GM18867 (cell line): ENCODE measurements at regions not wholly inside any gene's neighbourhood (a gene's known extent, or its start where the extent isn't known, plus 50 kb on each side); places are given as distances from the start of the nearest gene placed in this dataset.

Experiments used
- ATAC-seq: cut with Tn5 transposase; IDR thresholded peaks from one replicate; pipeline ENCODE4 v1.9.1; 2021; ENCODE audit warnings: mild to moderate bottlenecking, moderate library complexity; ENCODE audit not compliant: unreplicated experiment

DNA sequence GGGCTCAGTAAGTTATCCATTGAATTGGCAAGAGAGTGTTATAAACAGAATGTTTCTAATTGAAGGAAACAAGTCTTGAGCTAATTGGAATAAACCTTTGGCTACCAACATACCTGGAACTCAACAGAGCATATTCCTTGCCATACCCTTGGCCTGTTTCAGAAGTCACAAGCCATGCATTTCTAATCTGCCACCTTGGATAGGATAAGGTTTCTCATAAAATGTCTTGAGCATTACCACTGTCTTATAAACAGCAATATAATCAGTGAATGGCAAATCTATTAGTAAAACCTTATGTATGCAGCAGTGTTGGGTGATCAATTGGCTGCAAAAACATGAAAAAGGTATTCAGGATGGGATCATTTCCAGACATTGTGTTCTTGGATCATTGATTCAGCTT lies 765.2 kb upstream of the SEL1L start:
- no peak for ATAC-seq

DNA sequence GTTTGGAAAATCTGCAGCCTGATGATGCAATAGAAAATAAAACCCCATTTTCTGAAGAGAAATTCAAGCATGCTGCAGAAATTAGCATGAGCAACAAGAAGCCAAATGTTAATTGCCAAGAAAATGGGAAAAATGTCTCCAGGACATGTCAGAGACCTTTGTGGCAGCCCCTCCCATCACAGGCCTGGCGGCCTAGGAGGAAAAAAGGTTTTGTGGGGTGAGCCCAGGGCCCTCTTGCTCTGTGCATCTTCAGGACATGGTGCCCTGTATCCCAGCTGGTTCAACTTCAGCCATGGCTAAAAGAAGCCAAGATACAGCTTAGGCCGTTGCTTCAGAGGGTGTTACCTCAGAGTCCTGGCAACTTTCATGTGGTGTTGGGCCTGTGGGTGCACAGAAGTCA lies 775.5 kb upstream of the SEL1L start:
- ATAC-seq, result no peak

- no peak for ATAC-seq
Measured at GRCh38 chr14:82313889-82314288, 780.2 kb upstream of the SEL1L start.

DNA sequence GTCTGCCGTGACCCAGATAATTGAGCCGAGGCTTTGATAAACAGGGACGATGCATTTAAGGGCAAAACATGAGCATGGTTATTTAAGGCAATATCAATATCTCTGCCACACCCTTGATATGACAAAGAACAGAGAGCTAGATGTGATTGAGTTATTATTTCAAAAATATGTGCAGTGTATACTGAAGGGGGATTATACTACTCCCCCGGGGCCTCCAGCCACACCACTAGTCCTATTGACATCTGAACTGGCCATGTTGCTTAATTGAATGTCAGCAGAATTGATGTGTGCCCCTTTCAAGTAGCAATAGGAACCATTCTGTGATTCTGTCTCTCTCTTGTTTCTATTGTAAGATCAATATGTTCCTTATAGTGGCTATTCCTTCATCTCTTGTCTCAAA lies 794.8 kb upstream of the SEL1L start:
- no peak for ATAC-seq

DNA sequence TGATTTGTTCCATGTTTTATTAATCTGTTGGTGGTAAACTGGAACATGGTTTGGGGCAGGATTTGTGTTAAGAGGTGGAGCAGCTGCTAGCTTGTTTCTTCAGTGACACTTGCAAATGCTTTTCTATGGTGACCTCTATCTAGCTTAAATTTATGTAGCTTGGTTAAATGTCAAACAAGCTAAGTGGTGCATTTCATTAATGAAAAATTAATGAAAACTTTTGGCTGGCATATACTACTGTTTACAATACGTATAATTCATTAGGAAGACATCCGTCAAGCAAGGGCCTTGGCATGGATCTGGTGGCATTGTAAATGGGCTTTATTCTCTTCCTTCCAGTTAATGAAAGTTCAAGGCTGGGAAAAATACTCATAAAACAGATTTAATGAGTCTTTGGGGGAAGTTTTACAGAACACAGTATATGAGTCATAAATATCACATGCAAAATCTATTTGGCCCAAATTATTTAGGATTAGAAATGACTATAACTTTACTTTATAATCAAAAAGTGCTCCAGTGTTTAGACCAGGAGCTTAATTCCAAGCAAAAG lies 807.7 kb upstream of the SEL1L start:
- no peak for ATAC-seq

DNA sequence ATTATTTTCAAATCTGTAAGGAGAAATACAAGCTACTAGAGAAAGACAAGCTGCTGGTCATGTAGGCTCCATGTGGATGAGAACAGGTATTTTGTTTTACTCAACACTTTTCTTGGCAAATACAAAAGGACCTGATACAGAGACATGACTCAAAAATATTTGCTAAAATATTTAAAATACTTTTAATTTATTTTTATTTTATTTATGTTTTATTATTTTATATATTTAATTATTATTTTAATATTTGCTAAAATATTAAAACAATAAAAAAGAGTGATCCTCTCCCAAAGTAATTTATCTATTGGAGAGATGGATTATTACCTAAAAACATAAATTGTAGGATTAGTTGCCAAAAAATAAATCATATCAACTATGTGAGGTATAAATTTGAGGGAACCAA lies 808.9 kb upstream of the SEL1L start:
- no peak for ATAC-seq

- ATAC-seq, result no peak
Measured at GRCh38 chr14:82345184-82345583, 811.5 kb upstream of the SEL1L start.

DNA sequence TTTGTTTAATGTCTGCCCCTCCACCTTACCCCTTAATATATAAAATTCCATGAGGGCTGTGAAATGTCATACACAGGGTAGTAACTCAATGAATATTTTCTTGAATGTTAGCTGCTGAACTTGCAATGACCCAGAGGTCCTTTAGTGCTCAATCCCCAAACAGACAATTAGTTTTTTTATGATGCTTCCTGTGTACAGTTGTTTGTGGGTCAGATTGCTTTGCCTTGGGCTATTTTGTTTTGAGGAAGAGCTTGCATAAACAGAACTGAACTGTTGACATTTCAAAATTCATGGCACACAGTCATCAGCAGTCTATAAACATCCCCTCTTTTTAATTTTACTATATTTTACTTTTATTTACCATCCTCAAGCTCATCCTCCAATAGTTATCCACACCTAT lies 820.5 kb upstream of the SEL1L start:
- no peak for ATAC-seq

- ATAC-seq, result no peak
Measured at GRCh38 chr14:82359201-82359600, 825.5 kb upstream of the SEL1L start.

DNA sequence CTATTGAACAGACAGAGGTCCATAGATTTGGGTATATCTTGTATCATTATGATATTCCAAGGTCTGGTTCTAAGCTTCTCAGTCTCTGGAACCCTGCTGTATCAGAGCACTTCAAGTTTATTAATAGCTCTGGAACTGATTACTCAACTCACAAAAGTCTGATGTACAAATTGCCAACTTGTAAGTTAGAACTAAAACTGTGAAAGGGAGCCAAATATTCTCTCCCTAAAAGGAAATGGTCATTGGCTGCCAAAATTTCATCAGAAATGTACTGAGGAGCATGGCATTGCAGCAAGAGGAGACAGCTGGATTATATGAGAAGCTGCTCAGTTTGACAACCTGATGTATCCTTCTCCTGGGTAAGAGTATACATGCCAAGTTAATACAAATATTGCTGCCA lies 828.8 kb upstream of the SEL1L start:
- no peak for ATAC-seq

- ATAC-seq, result no peak
Measured at GRCh38 chr14:82365471-82365870, 831.8 kb upstream of the SEL1L start.

DNA sequence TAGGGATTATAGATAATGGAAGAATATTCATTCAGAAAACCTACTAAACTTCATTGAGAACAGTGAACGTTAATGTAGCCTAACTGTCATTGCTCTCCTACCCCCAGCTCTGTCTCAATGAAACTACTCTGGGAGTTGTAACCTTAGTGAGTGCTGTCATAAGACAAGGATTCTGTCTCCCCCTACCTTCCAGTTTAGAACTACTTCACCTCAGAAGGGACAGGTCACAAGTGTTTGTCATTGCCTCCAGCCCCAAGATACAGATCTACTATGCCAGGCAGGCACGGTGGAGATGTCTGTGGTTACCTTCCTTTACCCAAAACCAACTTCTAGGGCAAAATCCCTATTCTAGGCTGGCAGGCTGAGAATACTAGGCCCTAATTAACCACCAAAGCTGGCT lies 833.1 kb upstream of the SEL1L start:
- ATAC-seq, result no peak

DNA sequence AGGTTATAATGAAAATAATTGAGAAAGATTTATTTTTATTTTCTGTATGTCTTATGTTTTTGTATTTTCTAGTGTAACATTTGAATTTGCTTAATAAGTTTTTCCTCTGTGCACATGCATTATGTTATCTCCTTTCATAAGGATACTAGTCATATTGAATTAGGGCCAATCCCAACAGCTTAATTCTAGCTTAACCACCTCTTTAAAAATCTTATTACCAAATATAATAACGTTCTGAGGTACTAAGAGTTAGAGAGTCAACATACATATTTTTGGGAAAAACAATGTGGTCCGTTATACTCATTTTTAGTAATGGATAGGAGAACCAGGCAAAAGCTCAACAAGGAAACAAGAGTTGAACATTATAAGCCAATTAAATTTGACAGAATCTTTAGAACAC lies 845.6 kb upstream of the SEL1L start:
- no peak for ATAC-seq

GRCh38 chr14:82385048-82385447 lies 851.4 kb upstream of the SEL1L start:
- ATAC-seq, result no peak

GRCh38 chr14:82387699-82388098 lies 854.0 kb upstream of the SEL1L start:
- ATAC-seq, result no peak

GRCh38 chr14:82388488-82388887 lies 854.8 kb upstream of the SEL1L start:
- ATAC-seq, result no peak

DNA sequence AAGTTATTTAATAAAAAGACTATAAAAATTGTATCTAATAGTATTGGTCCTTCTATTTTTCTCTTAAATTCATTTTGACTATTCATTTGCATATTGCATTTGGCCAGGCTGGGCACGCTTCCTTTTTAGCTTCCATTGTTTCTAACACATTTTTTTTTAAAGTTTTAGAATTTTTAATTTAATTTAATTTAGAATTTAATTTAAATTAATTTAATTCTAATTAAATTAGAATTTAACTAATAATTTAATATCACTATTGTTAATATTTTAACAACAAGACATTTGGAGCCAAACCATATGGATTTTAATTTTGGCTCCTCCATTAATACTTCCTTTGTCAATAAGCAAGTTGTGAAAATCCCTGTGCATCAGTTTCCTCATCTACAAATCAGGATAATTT lies 856.9 kb upstream of the SEL1L start:
- ATAC-seq, result no peak

DNA sequence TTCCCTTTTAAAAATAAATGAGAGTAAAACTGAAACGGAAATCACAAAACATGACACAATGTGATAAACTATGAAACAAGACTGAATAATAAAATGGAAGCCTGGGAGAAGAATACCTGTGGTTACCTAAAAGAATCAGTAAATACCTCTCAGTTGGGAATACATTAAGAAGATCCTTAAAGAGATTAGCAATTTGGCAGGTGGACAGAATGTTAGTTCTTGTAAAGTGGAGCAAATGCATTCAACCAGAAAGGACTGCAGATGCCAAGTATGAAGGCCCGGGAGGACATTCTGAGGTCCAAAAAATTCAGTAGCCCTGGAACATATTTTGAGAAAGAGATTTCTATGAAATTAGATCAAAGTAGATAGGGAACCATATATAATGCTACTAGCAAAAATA lies 861.3 kb upstream of the SEL1L start:
- no peak for ATAC-seq

DNA sequence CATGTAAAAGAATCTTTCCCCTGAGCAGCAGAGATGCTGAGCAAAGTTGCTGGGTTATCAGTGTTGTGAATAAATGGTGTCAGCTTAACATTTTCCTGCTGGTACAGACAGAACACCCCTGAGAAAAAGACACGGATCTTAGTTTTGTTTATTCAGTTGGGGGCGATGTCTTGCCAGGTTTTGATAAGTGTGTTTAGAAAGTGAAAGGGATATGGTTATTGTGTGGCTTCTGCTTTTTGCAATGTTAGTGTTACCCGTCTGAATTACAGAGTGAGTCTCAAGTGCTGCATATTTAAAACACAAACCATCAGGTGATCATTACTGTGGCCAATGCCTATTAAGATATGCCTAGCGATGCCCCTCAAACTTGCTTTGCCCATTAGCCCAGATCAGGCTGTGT lies 864.6 kb upstream of the SEL1L start:
- ATAC-seq, result no peak

DNA sequence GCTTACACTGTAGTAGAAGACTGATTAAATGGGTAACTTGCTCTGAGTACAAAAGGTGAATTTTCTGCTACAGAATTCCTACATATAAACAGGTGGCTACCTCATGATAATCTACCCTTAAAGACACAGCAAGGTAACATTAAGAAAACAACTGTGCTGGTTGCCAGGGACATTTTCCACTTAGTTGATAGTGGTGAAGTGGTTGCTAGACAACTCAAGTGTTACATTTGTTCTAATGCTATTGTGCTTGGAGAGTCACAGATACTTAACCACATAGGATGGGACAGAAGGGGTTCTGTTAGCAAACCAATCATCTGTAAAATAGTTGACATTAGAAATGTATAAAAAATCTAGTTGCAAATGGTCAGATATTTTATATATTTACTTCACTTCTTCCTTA lies 870.3 kb upstream of the SEL1L start:
- ATAC-seq, result no peak

GRCh38 chr14:82410064-82410463 lies 876.4 kb upstream of the SEL1L start:
- ATAC-seq, result no peak

DNA sequence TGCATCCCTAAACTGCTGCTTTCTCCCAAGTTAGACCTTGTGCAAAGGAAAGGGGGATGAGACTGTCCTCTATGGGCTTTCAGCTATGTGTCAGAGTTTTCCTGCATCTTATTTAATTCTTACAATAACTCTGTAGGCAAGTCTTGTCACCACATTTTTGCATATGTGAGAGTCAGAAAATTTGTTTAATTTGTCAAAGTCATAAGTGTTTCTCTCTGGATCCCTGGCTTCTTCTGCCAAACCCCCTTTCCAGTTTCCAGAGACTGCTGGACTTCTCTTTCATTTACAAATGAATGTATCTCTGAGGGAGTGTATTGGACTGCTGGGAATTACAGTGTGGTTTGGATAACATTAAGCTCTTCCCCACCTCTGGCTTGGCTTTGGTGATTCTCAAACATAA lies 877.6 kb upstream of the SEL1L start:
- ATAC-seq, result no peak

GRCh38 chr14:82412545-82412944 lies 878.9 kb upstream of the SEL1L start:
- no peak for ATAC-seq
